ENCODE measurements at regions not wholly inside any gene's neighbourhood (a gene's known extent, or its start where the extent isn't known, plus 50 kb on each side); places are given as distances from the start of the nearest gene placed in this dataset.
"Not testable (repeated sequence)": the region's sequence is repeated elsewhere in the genome, so short reads cannot be mapped to it uniquely, and the experiment has no call there.

GRCh38 chr9:20242510-20243189 lies 379.6 kb downstream of the MLLT3 start:
- DNase-seq (no peak), ATAC-seq (no peak)
- intact Hi-C loops (cut with DNase I): no loop called here

GRCh38 chr9:20240498-20240897 lies 381.8 kb downstream of the MLLT3 start:
- no peak for DNase-seq
- intact Hi-C loops (cut with DNase I): no loop called here
- no peak for ATAC-seq

- intact Hi-C loops (cut with DNase I): no loop called here
- DNase-seq: no peak
- no peak for ATAC-seq
These were observed 383.4 kb downstream of the MLLT3 start for GRCh38 chr9:20238921-20239320.

- DNase-seq (no peak), ATAC-seq (no peak)
- intact Hi-C loops (cut with DNase I): no loop called here
These were observed 384.6 kb downstream of the MLLT3 start for GRCh38 chr9:20237686-20238085.

GRCh38 chr9:20236676-20237075 lies 385.6 kb downstream of the MLLT3 start:
- intact Hi-C loops (cut with DNase I): no loop called here
- DNase-seq (no peak), ATAC-seq (no peak)

- ATAC-seq; intact Hi-C loops (cut with DNase I): not testable (repeated sequence)
These were observed 387.1 kb downstream of the MLLT3 start for GRCh38 chr9:20235206-20235605.

GRCh38 chr9:20228096-20228495 lies 394.2 kb downstream of the MLLT3 start:
- DNase-seq: no peak
- no peak for ATAC-seq
- intact Hi-C loops (cut with DNase I): no loop called here

More at GRCh38 chr9:20235206-20235605, 387.1 kb downstream of the MLLT3 start:
- not testable (repeated sequence) for DNase-seq

GRCh38 chr9:20227166-20227874 lies 395.0 kb downstream of the MLLT3 start:
- ATAC-seq (no peak), DNase-seq (no peak)
- intact Hi-C loops (cut with DNase I): no loop called here

GRCh38 chr9:20226345-20226744 lies 396.0 kb downstream of the MLLT3 start:
- no peak for ATAC-seq
- no peak for DNase-seq
- intact Hi-C loops (cut with DNase I): no loop called here

GRCh38 chr9:20225826-20226225 lies 396.5 kb downstream of the MLLT3 start:
- intact Hi-C loops (cut with DNase I): no loop called here
- no peak for ATAC-seq
- no peak for DNase-seq

GRCh38 chr9:20224756-20225155 lies 397.5 kb downstream of the MLLT3 start:
- DNase-seq (no peak), ATAC-seq (no peak)
- intact Hi-C loops (cut with DNase I): no loop called here

GRCh38 chr9:20220286-20220685 lies 402.0 kb downstream of the MLLT3 start:
- intact Hi-C loops (cut with DNase I): no loop called here
- DNase-seq: no peak
- no peak for ATAC-seq

GRCh38 chr9:20219437-20219836 lies 402.9 kb downstream of the MLLT3 start:
- DNase-seq: no peak
- no peak for ATAC-seq
- intact Hi-C loops (cut with DNase I): no loop called here

- no peak for ATAC-seq
- DNase-seq: no peak
- intact Hi-C loops (cut with DNase I): no loop called here
These were observed 404.7 kb downstream of the MLLT3 start for GRCh38 chr9:20217596-20217995.

- intact Hi-C loops (cut with DNase I): no loop called here
- DNase-seq: no peak
- ATAC-seq: no peak
These were observed 405.9 kb downstream of the MLLT3 start for GRCh38 chr9:20216438-20216837.

GRCh38 chr9:20215552-20215951 lies 406.7 kb downstream of the MLLT3 start:
- DNase-seq: no peak
- intact Hi-C loops (cut with DNase I): no loop called here
- no peak for ATAC-seq

GRCh38 chr9:20212806-20213205 lies 409.5 kb downstream of the MLLT3 start:
- intact Hi-C loops (cut with DNase I): no loop called here
- DNase-seq (no peak), ATAC-seq (no peak)

GRCh38 chr9:20209391-20210340 lies 412.6 kb downstream of the MLLT3 start:
- no peak for ATAC-seq
- intact Hi-C loops (cut with DNase I): no loop called here

GRCh38 chr9:20208961-20209371 lies 413.3 kb downstream of the MLLT3 start:
- intact Hi-C loops (cut with DNase I): no loop called here
- ATAC-seq (no peak), DNase-seq (no peak)

More at GRCh38 chr9:20209391-20210340, 412.6 kb downstream of the MLLT3 start:
- DNase-seq: no peak

- ATAC-seq (no peak), DNase-seq (no peak)
- intact Hi-C loops (cut with DNase I): no loop called here
These were observed 414.1 kb downstream of the MLLT3 start for GRCh38 chr9:20208226-20208625.

Measured in left cardiac atrium (tissue), 4 donors.